CD4-positive, alpha-beta memory T cell (primary cell): ENCODE measurements at regions not wholly inside any gene's neighbourhood (a gene's known extent, or its start where the extent isn't known, plus 50 kb on each side); places are given as distances from the start of the nearest gene placed in this dataset.

Source experiments
- CTCF ChIA-PET: fragments of 350-600 bp; sonication (Branson Sonifier 250); formaldehyde crosslinking; loops from one replicate; lab custom pipeline; 2021; ENCODE audit warnings: inconsistent platforms; ENCODE audit not compliant: partially characterized antibody; lab: Charles Lee
- POLR2A ChIA-PET: fragments of 350-600 bp; sonication (Branson Sonifier 250); formaldehyde crosslinking; loops from one replicate; lab custom pipeline; 2021; ENCODE audit not compliant: partially characterized antibody; lab: Charles Lee
- DNase-seq, 5 donors: peaks; one replicate each; pipeline versions ENCODE4 v3.0.0 to v3.0.0-alpha.2; 2020 to 2022; ENCODE audit warnings: mixed read lengths in 1 of 5
- H3K27ac ChIP-seq: one replicate; pipeline ENCODE4 v1.7.0; 2013; ENCODE audit warnings: low read depth, low read length
- H3K27me3 ChIP-seq: 2 replicates; pipeline ENCODE4 v1.7.0; 2013; ENCODE audit warnings: mild to moderate bottlenecking, low read length, moderate library complexity; ENCODE audit not compliant: insufficient read depth
- H3K36me3 ChIP-seq: 2 replicates; pipeline ENCODE4 v1.7.0; 2013; ENCODE audit warnings: mild to moderate bottlenecking, low read length, moderate library complexity; ENCODE audit not compliant: insufficient read depth
- H3K4me1 ChIP-seq: 2 replicates; pipeline ENCODE4 v1.7.0; 2013; ENCODE audit warnings: mild to moderate bottlenecking, low read length, moderate library complexity; ENCODE audit not compliant: insufficient read depth
- H3K4me3 ChIP-seq, 2 donors: one replicate each; pipeline ENCODE4 v1.7.0; 2013; ENCODE audit warnings: low read length in 2 of 2, mild to moderate bottlenecking in 1 of 2
- H3K9me3 ChIP-seq, 2 donors: one replicate each; pipeline ENCODE4 v1.7.0; 2013; ENCODE audit warnings: low read length in 2 of 2, control low read depth in 1 of 2; ENCODE audit not compliant: control insufficient read depth in 1 of 2
- H3K27ac Mint-ChIP-seq, 7 donors: one replicate each; pipeline ENCODE4 v1.8.0; 2020 to 2021; ENCODE audit warnings: mixed read lengths in 7 of 7, mild to moderate bottlenecking in 6 of 7, inconsistent platforms in 3 of 7, moderate library complexity in 3 of 7
- H3K27me3 Mint-ChIP-seq, 2 donors: one replicate each; pipeline ENCODE4 v1.8.0; 2020 to 2021; ENCODE audit warnings: mixed read lengths in 2 of 2
- H3K36me3 Mint-ChIP-seq, 2 donors: one replicate each; pipeline ENCODE4 v1.8.0; 2020 to 2021; ENCODE audit warnings: mixed read lengths in 2 of 2, inconsistent platforms in 1 of 2, mild to moderate bottlenecking in 1 of 2
- H3K4me1 Mint-ChIP-seq, 4 donors: one replicate each; pipeline ENCODE4 v1.8.0; 2020 to 2021; ENCODE audit warnings: mixed read lengths in 4 of 4, mild to moderate bottlenecking in 1 of 4
- H3K4me3 Mint-ChIP-seq, 8 donors: one replicate each; pipeline ENCODE4 v1.8.0; 2020 to 2021; ENCODE audit warnings: mixed read lengths in 8 of 8, mild to moderate bottlenecking in 7 of 8, moderate library complexity in 6 of 8, inconsistent platforms in 3 of 8
- H3K9me3 Mint-ChIP-seq, 8 donors: one replicate each; pipeline ENCODE4 v1.8.0; 2020 to 2021; ENCODE audit warnings: mixed read lengths in 8 of 8, mild to moderate bottlenecking in 5 of 8, inconsistent platforms in 3 of 8, moderate library complexity in 1 of 8
- intact Hi-C: fragments of 100-400 bp; cut with micrococcal nuclease; formaldehyde crosslinking; loops from one replicate; pipeline ENCODE4 v1.15.1; 2023

GRCh38 chr15:70356919-70357318, 259.2 kb upstream of the TLE3 start:
- no peak overlapping the region for H3K4me3 Mint-ChIP-seq
- Histone ChIP-seq H3K4me1 (no peaks in the 10 kb centered on the region), H3K27me3 (no peaks in the 10 kb centered on the region), H3K36me3 (no peaks in the 10 kb centered on the region), H3K27ac (no peak overlapping the region), H3K9me3 (no peaks in the 10 kb centered on the region), H3K4me3 (no peak overlapping the region)
- H3K27ac Mint-ChIP-seq, result no peak overlapping the region
- H3K27me3 Mint-ChIP-seq, result peaks cover 6 to 10% of the 10 kb centered on the region in 2 donors
- H3K4me1 Mint-ChIP-seq, result no peaks in the 10 kb centered on the region
- ChIA-PET POLR2A (interaction anchor here (1.0 kb wide), 1 partner anchor 57 kb away, joined by 3 read pairs; no protein-coding TSS in a partner anchor), CTCF (no interaction called here)
- H3K9me3 Mint-ChIP-seq, result peaks cover 0 to 2% (median 0%) of the 10 kb centered on the region in 8 donors
- no peak for DNase-seq
- H3K36me3 Mint-ChIP-seq, result no peaks in the 10 kb centered on the region
- intact Hi-C loops, result no loop called here

- CTCF ChIA-PET, result no interaction called here
These were observed 258.5 kb upstream of the TLE3 start for GRCh38 chr15:70356062-70356860.

GRCh38 chr15:70355275-70355795, 257.6 kb upstream of the TLE3 start:
- Histone ChIP-seq H3K27me3 (no peaks in the 10 kb centered on the region), H3K9me3 (no peaks in the 10 kb centered on the region), H3K27ac (no peak overlapping the region), H3K4me1 (no peaks in the 10 kb centered on the region), H3K36me3 (no peaks in the 10 kb centered on the region), H3K4me3 (no peak overlapping the region)
- H3K36me3 Mint-ChIP-seq, result no peaks in the 10 kb centered on the region
- no peak for DNase-seq
- CTCF ChIA-PET, result no interaction called here
- H3K27me3 Mint-ChIP-seq, result peaks cover 2 to 11% of the 10 kb centered on the region in 2 donors
- H3K4me3 Mint-ChIP-seq, result no peak overlapping the region
- POLR2A ChIA-PET, result no interaction called here
- H3K27ac Mint-ChIP-seq, result no peak overlapping the region
- H3K9me3 Mint-ChIP-seq, result peaks cover 0 to 2% (median 0%) of the 10 kb centered on the region in 8 donors
- H3K4me1 Mint-ChIP-seq, result no peaks in the 10 kb centered on the region
- intact Hi-C loops, result no loop called here

More at GRCh38 chr15:70356062-70356860, 258.5 kb upstream of the TLE3 start:
- H3K27me3 ChIP-seq, result no peaks in the 10 kb centered on the region
- H3K36me3 Mint-ChIP-seq, result no peaks in the 10 kb centered on the region
- intact Hi-C loops, result no loop called here
- H3K36me3 ChIP-seq, result no peaks in the 10 kb centered on the region
- peaks cover 0 to 2% (median 0%) of the 10 kb centered on the region in 8 donors for H3K9me3 Mint-ChIP-seq
- no peak for DNase-seq
- peaks cover 8 to 13% of the 10 kb centered on the region in 2 donors for H3K27me3 Mint-ChIP-seq
- H3K9me3 ChIP-seq, result no peaks in the 10 kb centered on the region
- no peak overlapping the region for H3K27ac Mint-ChIP-seq
- no peaks in the 10 kb centered on the region for H3K4me1 ChIP-seq
- no peak overlapping the region for H3K4me3 ChIP-seq
- H3K4me1 Mint-ChIP-seq, result no peaks in the 10 kb centered on the region
- POLR2A ChIA-PET, result interaction anchor here (1.0 kb wide), 1 partner anchor 56 kb away, joined by 3 read pairs; no protein-coding TSS in a partner anchor
- H3K27ac ChIP-seq, result no peak overlapping the region
- H3K4me3 Mint-ChIP-seq, result no peak overlapping the region

- H3K27ac ChIP-seq, result no peak overlapping the region
- H3K9me3 ChIP-seq, result no peaks in the 10 kb centered on the region
- H3K36me3 ChIP-seq, result no peaks in the 10 kb centered on the region
- intact Hi-C loops, result no loop called here
- H3K4me3 ChIP-seq, result no peak overlapping the region
- Mint-ChIP-seq H3K27ac (no peak overlapping the region), H3K36me3 (no peaks in the 10 kb centered on the region), H3K4me3 (no peak overlapping the region), H3K27me3 (peaks cover 4 to 11% of the 10 kb centered on the region in 2 donors), H3K9me3 (peaks cover 0 to 2% (median 0%) of the 10 kb centered on the region in 8 donors), H3K4me1 (no peaks in the 10 kb centered on the region)
- H3K27me3 ChIP-seq, result no peaks in the 10 kb centered on the region
- POLR2A ChIA-PET, result interaction anchor here (0.5 kb wide), 1 partner anchor 190 kb away, joined by 3 read pairs; no protein-coding TSS in a partner anchor
- no peak for DNase-seq
- H3K4me1 ChIP-seq, result no peaks in the 10 kb centered on the region
- CTCF ChIA-PET, result no interaction called here
These were observed 256.7 kb upstream of the TLE3 start for GRCh38 chr15:70354346-70354905.

- no peak overlapping the region for H3K4me3 ChIP-seq
- H3K27me3 Mint-ChIP-seq, result peaks cover 5 to 8% of the 10 kb centered on the region in 2 donors
- intact Hi-C loops, result no loop called here
- no peak overlapping the region for H3K27ac ChIP-seq
- H3K4me1 Mint-ChIP-seq, result no peaks in the 10 kb centered on the region
- H3K27ac Mint-ChIP-seq, result no peak overlapping the region
- H3K9me3 ChIP-seq, result no peaks in the 10 kb centered on the region
- H3K36me3 ChIP-seq, result no peaks in the 10 kb centered on the region
- H3K4me3 Mint-ChIP-seq, result no peak overlapping the region
- no peaks in the 10 kb centered on the region for H3K4me1 ChIP-seq
- ChIA-PET CTCF (no interaction called here), POLR2A (no interaction called here)
- no peaks in the 10 kb centered on the region for H3K36me3 Mint-ChIP-seq
- no peak for DNase-seq
- no peaks in the 10 kb centered on the region for H3K27me3 ChIP-seq
- peaks cover 0 to 2% (median 0%) of the 10 kb centered on the region in 8 donors for H3K9me3 Mint-ChIP-seq
These were observed 256.1 kb upstream of the TLE3 start for GRCh38 chr15:70353606-70354345.

GRCh38 chr15:70351941-70352774, 254.4 kb upstream of the TLE3 start:
- Mint-ChIP-seq H3K4me1 (no peaks in the 10 kb centered on the region), H3K9me3 (peaks cover 0 to 2% (median 0%) of the 10 kb centered on the region in 8 donors), H3K27ac (no peak overlapping the region), H3K27me3 (peaks cover 5 to 8% of the 10 kb centered on the region in 2 donors), H3K4me3 (no peak overlapping the region), H3K36me3 (no peaks in the 10 kb centered on the region)
- intact Hi-C loops, result no loop called here
- ChIA-PET POLR2A (no interaction called here), CTCF (no interaction called here)
- Histone ChIP-seq H3K27me3 (no peaks in the 10 kb centered on the region), H3K4me1 (no peaks in the 10 kb centered on the region), H3K36me3 (no peaks in the 10 kb centered on the region), H3K27ac (no peak overlapping the region), H3K9me3 (no peaks in the 10 kb centered on the region), H3K4me3 (no peak overlapping the region)
- DNase-seq, result no peak
